ENCODE measurements at regions not wholly inside any gene's neighbourhood (a gene's known extent, or its start where the extent isn't known, plus 50 kb on each side); places are given as distances from the start of the nearest gene placed in this dataset.

DNA sequence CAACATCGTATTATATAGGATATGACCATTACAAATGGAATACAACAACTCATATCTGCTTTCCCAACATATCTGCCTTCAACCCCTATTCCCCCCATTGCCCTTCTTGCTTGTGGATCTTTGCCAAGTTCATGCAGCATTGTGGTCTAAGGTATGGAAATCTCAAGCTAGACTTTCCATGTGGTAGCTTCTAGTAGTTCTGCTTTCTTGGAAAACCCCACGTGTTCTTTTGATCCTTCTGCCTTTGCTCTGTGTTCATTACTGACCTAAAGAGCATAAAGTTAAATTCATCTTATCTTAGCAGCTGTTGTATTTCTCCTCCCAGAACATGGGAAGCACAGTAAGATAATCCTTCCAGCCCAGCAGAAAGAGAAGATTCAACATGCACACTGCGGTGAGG lies 202.0 kb upstream of the SALL1 start:
- CTCF ChIA-PET = interaction anchor here (1.2 kb wide), 1 partner anchor 205 kb away, joined by 3 read pairs; no protein-coding TSS in a partner anchor
- POLR2A ChIA-PET = no interaction called here

DNA sequence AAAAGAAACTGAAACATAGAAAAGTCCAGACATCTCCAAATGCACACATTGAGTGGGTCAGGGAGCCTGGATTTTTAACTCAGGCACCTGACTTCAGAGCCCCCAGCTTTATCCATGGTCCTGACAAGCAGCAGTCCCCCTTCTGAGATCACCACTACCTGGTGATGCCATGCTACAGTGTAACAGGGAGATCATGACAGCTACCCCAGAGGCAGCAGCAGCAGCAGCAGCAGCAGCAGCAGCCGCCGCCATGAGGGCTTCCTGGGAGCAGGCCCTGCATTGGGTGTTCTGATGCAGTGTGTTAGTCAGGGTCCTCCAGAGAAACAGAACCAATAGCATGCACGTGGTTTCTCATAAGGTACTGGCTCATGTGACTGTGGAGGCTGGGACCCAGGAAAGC lies 198.6 kb upstream of the SALL1 start:
- Histone ChIP-seq H3K36me3 (ENCODE audit: control insufficient read depth, insufficient read depth, low read length) (no peaks in the 10 kb centered on the region), H3K27me3 (ENCODE audit: control insufficient read depth, insufficient read depth, low read length) (no peaks in the 10 kb centered on the region), H3K4me3 (ENCODE audit: low read depth, low read length) (no peak overlapping the region)
- TF ChIP-seq, protein P1, sequence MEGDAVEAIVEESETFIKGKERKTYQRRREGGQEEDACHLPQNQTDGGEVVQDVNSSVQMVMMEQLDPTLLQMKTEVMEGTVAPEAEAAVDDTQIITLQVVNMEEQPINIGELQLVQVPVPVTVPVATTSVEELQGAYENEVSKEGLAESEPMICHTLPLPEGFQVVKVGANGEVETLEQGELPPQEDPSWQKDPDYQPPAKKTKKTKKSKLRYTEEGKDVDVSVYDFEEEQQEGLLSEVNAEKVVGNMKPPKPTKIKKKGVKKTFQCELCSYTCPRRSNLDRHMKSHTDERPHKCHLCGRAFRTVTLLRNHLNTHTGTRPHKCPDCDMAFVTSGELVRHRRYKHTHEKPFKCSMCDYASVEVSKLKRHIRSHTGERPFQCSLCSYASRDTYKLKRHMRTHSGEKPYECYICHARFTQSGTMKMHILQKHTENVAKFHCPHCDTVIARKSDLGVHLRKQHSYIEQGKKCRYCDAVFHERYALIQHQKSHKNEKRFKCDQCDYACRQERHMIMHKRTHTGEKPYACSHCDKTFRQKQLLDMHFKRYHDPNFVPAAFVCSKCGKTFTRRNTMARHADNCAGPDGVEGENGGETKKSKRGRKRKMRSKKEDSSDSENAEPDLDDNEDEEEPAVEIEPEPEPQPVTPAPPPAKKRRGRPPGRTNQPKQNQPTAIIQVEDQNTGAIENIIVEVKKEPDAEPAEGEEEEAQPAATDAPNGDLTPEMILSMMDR (IDR thresholded peaks at IDR 0.05; ENCODE audit: insufficient read depth, low read depth, low read length) = no peak
- ChIA-PET CTCF (no interaction called here), POLR2A (no interaction called here)
- no peak for DNase-seq (ENCODE audit: low read depth)

More for the DNA sequence above, 202.0 kb upstream of the SALL1 start:
- H3K36me3 ChIP-seq (ENCODE audit: control insufficient read depth, insufficient read depth, low read length) = no peaks in the 10 kb centered on the region
- TF ChIP-seq, protein P1 (IDR thresholded peaks at IDR 0.05; ENCODE audit: insufficient read depth, low read depth, low read length) = no peak
- no peaks in the 10 kb centered on the region for H3K27me3 ChIP-seq (ENCODE audit: control insufficient read depth, insufficient read depth, low read length)
- no peak for DNase-seq (ENCODE audit: low read depth)
- no peak overlapping the region for H3K4me3 ChIP-seq (ENCODE audit: low read depth, low read length)

DNA sequence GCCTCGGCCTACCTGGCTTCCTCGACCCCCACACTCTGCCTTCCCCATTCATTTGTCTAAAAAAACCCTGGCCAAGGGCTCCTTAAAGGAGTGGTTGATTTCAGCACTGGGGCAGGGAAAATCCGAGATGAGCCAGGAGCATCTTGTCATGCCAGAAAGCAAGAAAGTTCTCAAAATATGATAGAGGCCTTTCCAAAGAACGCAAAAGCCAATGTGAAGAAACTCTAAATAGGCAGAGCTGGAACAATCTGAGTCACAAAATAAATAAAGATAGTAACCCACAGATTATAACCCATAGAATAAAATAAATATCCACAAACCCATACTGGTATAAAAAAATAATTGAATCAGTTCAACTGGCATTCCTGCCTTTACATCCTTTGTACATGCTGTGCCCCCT lies 192.3 kb upstream of the SALL1 start:
- no peak for DNase-seq (ENCODE audit: low read depth)
- TF ChIP-seq, protein P1 (IDR thresholded peaks at IDR 0.05; ENCODE audit: insufficient read depth, low read depth, low read length) = no peak
- ChIA-PET POLR2A (no interaction called here), CTCF (no interaction called here)
- H3K27me3 ChIP-seq (ENCODE audit: control insufficient read depth, insufficient read depth, low read length) = no peaks in the 10 kb centered on the region
- H3K36me3 ChIP-seq (ENCODE audit: control insufficient read depth, insufficient read depth, low read length) = no peaks in the 10 kb centered on the region
- no peak overlapping the region for H3K4me3 ChIP-seq (ENCODE audit: low read depth, low read length)

DNA sequence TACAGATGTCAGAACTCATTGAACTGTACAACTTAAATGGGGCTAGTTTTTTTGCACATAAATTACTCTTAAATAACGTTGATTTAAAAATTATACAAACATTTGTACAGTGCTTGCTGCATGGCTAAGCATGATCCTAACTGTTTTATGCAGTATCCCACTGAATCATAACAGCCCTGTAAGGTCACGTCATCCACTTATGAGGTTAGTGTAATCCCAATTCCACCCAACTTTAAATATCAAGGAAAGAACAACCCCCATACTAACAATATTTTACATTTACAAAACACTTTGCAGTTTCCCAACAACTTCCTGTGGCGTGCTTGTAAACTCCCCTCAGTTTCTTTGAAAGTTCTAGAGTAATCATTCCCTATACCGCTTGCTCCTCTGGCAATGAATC lies 190.1 kb upstream of the SALL1 start:
- ChIA-PET CTCF (interaction anchor here (1.1 kb wide), 1 partner anchor 14 kb away, joined by 3 read pairs; no protein-coding TSS in a partner anchor), POLR2A (no interaction called here)
- Histone ChIP-seq H3K36me3 (ENCODE audit: control insufficient read depth, insufficient read depth, low read length) (no peaks in the 10 kb centered on the region), H3K4me3 (ENCODE audit: low read depth, low read length) (no peak overlapping the region), H3K27me3 (ENCODE audit: control insufficient read depth, insufficient read depth, low read length) (no peaks in the 10 kb centered on the region; the same call in 1 of the 2 replicates)
- TF ChIP-seq, protein P1 (IDR thresholded peaks at IDR 0.05; ENCODE audit: insufficient read depth, low read depth, low read length) = no peak
- no peak for DNase-seq (ENCODE audit: low read depth)

DNA sequence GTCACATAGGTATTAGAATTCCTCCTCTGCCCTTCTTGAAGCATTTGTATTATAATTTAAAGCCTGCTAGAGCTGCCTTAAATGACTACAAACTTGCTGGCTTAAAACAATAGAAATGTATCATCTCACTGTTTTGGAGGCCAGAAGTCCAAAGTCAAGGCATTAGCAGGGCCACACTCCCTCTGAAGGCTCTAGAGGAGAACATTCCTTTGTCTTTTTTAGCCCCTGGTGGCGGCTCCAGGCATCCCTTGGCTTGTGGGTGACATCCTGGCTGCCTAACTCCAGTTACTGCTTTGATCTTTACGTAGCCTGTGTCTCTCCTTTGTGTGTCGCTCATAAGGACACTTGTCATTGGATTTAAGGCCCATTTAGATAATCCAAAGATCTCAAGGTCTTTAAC lies 186.6 kb upstream of the SALL1 start:
- CTCF ChIA-PET = no interaction called here
- H3K27me3 ChIP-seq (ENCODE audit: control insufficient read depth, insufficient read depth, low read length) = no peaks in the 10 kb centered on the region; the same call in 1 of the 2 replicates

More for the DNA sequence above, 186.6 kb upstream of the SALL1 start:
- Histone ChIP-seq H3K4me3 (ENCODE audit: low read depth, low read length) (no peak overlapping the region), H3K36me3 (ENCODE audit: control insufficient read depth, insufficient read depth, low read length) (no peaks in the 10 kb centered on the region)
- TF ChIP-seq, protein P1 (IDR thresholded peaks at IDR 0.05; ENCODE audit: insufficient read depth, low read depth, low read length) = peak; percentile 44
- POLR2A ChIA-PET = no interaction called here
- DNase-seq (ENCODE audit: low read depth) = no peak

Data from BJ (cell line).